ENCODE measurements at regions not wholly inside any gene's neighbourhood (a gene's known extent, or its start where the extent isn't known, plus 50 kb on each side); places are given as distances from the start of the nearest gene placed in this dataset.
"Not testable (repeated sequence)": the region's sequence is repeated elsewhere in the genome, so short reads cannot be mapped to it uniquely, and the experiment has no call there.

GRCh38 chr6:122214605-122215318, 184.7 kb upstream of the HSF2 start:
- no peak for DNase-seq

GRCh38 chr6:122220254-122220653, 179.2 kb upstream of the HSF2 start:
- DNase-seq: no peak

GRCh38 chr6:122222761-122223160, 176.7 kb upstream of the HSF2 start:
- DNase-seq: no peak

- DNase-seq: no peak
Observed at GRCh38 chr6:122223251-122223650, 176.2 kb upstream of the HSF2 start.

- no peak for DNase-seq
Observed at GRCh38 chr6:122238861-122239260, 160.6 kb upstream of the HSF2 start.

GRCh38 chr6:122246906-122247658, 152.4 kb upstream of the HSF2 start:
- DNase-seq: no peak

GRCh38 chr6:122248001-122248669, 151.3 kb upstream of the HSF2 start:
- DNase-seq: no peak

- no peak for DNase-seq
Observed at GRCh38 chr6:122248844-122249243, 150.6 kb upstream of the HSF2 start.

- DNase-seq: no peak
Observed at GRCh38 chr6:122258839-122259238, 140.6 kb upstream of the HSF2 start.

- no peak for DNase-seq
Observed at GRCh38 chr6:122264557-122264956, 134.9 kb upstream of the HSF2 start.

- no peak for DNase-seq
Observed at GRCh38 chr6:122265755-122266154, 133.7 kb upstream of the HSF2 start.

GRCh38 chr6:122268394-122268793, 131.1 kb upstream of the HSF2 start:
- DNase-seq: no peak

GRCh38 chr6:122276637-122277036, 122.8 kb upstream of the HSF2 start:
- no peak for DNase-seq

- not testable (repeated sequence) for DNase-seq
Observed at GRCh38 chr6:122280105-122281021, 119.1 kb upstream of the HSF2 start.

GRCh38 chr6:122283884-122284283, 115.6 kb upstream of the HSF2 start:
- DNase-seq: no peak

- no peak for DNase-seq
Observed at GRCh38 chr6:122284848-122285247, 114.6 kb upstream of the HSF2 start.

GRCh38 chr6:122285292-122285913, 114.0 kb upstream of the HSF2 start:
- DNase-seq: no peak

- no peak for DNase-seq
Observed at GRCh38 chr6:122286512-122286911, 112.9 kb upstream of the HSF2 start.

GRCh38 chr6:122289762-122290539, 109.5 kb upstream of the HSF2 start:
- DNase-seq: no peak

- DNase-seq: no peak
Observed at GRCh38 chr6:122297010-122297409, 102.4 kb upstream of the HSF2 start.

- DNase-seq: no peak
Observed at GRCh38 chr6:122302067-122302466, 97.4 kb upstream of the HSF2 start.

GRCh38 chr6:122307577-122307976, 91.9 kb upstream of the HSF2 start:
- no peak for DNase-seq
